22Rv1 (cell line): ENCODE measurements at regions not wholly inside any gene's neighbourhood (a gene's known extent, or its start where the extent isn't known, plus 50 kb on each side); places are given as distances from the start of the nearest gene placed in this dataset.

Experiments
- ZFX ChIP-seq: fragments of 450-650 bp; IDR thresholded peaks from 2 replicates; pipeline ENCODE4 v1.6.1; 2017; ENCODE audit warnings: antibody characterized with exemption, borderline replicate concordance
- TF ChIP-seq, protein P1 (sequence below): fragments of 450-650 bp; IDR thresholded peaks from 2 replicates; pipeline ENCODE4 v1.5.1; 2017; ENCODE audit warnings: mild to moderate bottlenecking

DNA sequence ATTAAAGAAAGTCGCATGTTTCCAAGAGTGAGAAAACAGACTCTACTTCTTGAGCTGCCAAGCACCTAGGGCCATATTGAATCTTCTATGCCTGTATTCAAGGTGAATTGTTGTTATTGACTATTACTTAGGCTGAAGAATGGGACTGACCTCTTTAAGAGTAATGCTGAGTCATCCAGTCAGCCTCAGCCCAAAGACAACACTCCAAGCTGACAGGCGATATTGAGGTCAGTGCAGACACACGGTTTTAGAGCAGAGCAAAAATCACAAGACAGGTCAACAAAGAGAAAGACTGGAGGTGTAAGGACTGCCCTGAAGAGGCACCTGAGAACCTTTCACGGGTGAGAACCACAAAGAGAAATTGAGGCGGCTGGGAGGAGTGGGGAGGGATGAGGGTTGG, 146.9 kb downstream of the MIS18A start:
- TF ChIP-seq, protein P1, sequence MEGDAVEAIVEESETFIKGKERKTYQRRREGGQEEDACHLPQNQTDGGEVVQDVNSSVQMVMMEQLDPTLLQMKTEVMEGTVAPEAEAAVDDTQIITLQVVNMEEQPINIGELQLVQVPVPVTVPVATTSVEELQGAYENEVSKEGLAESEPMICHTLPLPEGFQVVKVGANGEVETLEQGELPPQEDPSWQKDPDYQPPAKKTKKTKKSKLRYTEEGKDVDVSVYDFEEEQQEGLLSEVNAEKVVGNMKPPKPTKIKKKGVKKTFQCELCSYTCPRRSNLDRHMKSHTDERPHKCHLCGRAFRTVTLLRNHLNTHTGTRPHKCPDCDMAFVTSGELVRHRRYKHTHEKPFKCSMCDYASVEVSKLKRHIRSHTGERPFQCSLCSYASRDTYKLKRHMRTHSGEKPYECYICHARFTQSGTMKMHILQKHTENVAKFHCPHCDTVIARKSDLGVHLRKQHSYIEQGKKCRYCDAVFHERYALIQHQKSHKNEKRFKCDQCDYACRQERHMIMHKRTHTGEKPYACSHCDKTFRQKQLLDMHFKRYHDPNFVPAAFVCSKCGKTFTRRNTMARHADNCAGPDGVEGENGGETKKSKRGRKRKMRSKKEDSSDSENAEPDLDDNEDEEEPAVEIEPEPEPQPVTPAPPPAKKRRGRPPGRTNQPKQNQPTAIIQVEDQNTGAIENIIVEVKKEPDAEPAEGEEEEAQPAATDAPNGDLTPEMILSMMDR: no peak
- no peak for TF ChIP-seq ZFX
